Skeletal muscle satellite cell (primary cell): ENCODE measurements at regions not wholly inside any gene's neighbourhood (a gene's known extent, or its start where the extent isn't known, plus 50 kb on each side); places are given as distances from the start of the nearest gene placed in this dataset.

Source experiments
- H3K27me3 ChIP-seq: 2 replicates; pipeline ENCODE4 v1.7.0; 2013; ENCODE audit warnings: low read length; ENCODE audit not compliant: control insufficient read depth, insufficient read depth
- H3K36me3 ChIP-seq: 2 replicates; pipeline ENCODE4 v1.7.0; 2013; ENCODE audit warnings: mild to moderate bottlenecking, control low read depth, low read length; ENCODE audit not compliant: insufficient read depth
- H3K4me1 ChIP-seq: 2 replicates; pipeline ENCODE4 v1.7.0; 2013; ENCODE audit warnings: low read length; ENCODE audit not compliant: control insufficient read depth, insufficient read depth
- H3K4me2 ChIP-seq: 2 replicates; pipeline ENCODE4 v1.7.0; 2013; ENCODE audit warnings: mild to moderate bottlenecking, low read length
- H3K4me3 ChIP-seq: 2 replicates; pipeline ENCODE4 v1.7.0; 2013; ENCODE audit warnings: low read length
- H3K9ac ChIP-seq: 2 replicates; pipeline ENCODE4 v1.7.0; 2013; ENCODE audit warnings: mild to moderate bottlenecking, low read depth, low read length, moderate library complexity
- H3K9me3 ChIP-seq: replicated peaks from 2 replicates; pipeline ENCODE4 v1.7.0; 2013; ENCODE audit warnings: mild to moderate bottlenecking, control low read depth, low read length

- no peak overlapping the region for H3K4me2 ChIP-seq
- H3K27me3 ChIP-seq: no peaks in the 10 kb centered on the region
- H3K4me3 ChIP-seq: no peak overlapping the region
- H3K4me1 ChIP-seq: no peaks in the 10 kb centered on the region
- no peaks in the 10 kb centered on the region for H3K9me3 ChIP-seq
- no peaks in the 10 kb centered on the region for H3K36me3 ChIP-seq
- no peak overlapping the region for H3K9ac ChIP-seq
These were observed 296.9 kb upstream of the RND3 start for GRCh38 chr2:150784389-150784788.

- no peaks in the 10 kb centered on the region for H3K9me3 ChIP-seq
- H3K4me1 ChIP-seq: no peaks in the 10 kb centered on the region
- no peaks in the 10 kb centered on the region for H3K36me3 ChIP-seq
- H3K27me3 ChIP-seq: no peaks in the 10 kb centered on the region
- H3K4me2 ChIP-seq: no peak overlapping the region
- no peak overlapping the region for H3K4me3 ChIP-seq
- no peak overlapping the region for H3K9ac ChIP-seq
These were observed 296.4 kb upstream of the RND3 start for GRCh38 chr2:150783896-150784295.

GRCh38 chr2:150783015-150783414 lies 295.5 kb upstream of the RND3 start:
- Histone ChIP-seq H3K4me2 (no peak overlapping the region), H3K27me3 (no peaks in the 10 kb centered on the region), H3K4me3 (no peak overlapping the region), H3K36me3 (no peaks in the 10 kb centered on the region), H3K9ac (no peak overlapping the region), H3K9me3 (no peaks in the 10 kb centered on the region), H3K4me1 (no peaks in the 10 kb centered on the region)

- Histone ChIP-seq H3K36me3 (no peaks in the 10 kb centered on the region), H3K9ac (no peak overlapping the region), H3K4me2 (no peak overlapping the region), H3K27me3 (no peaks in the 10 kb centered on the region), H3K4me1 (no peaks in the 10 kb centered on the region), H3K9me3 (no peaks in the 10 kb centered on the region), H3K4me3 (no peak overlapping the region)
These were observed 295.1 kb upstream of the RND3 start for GRCh38 chr2:150782613-150783012.

- H3K9ac ChIP-seq: no peak overlapping the region
- H3K4me1 ChIP-seq: no peaks in the 10 kb centered on the region
- no peaks in the 10 kb centered on the region for H3K36me3 ChIP-seq
- no peak overlapping the region for H3K4me2 ChIP-seq
- no peaks in the 10 kb centered on the region for H3K9me3 ChIP-seq
- H3K4me3 ChIP-seq: no peak overlapping the region
- H3K27me3 ChIP-seq: no peaks in the 10 kb centered on the region
These were observed 293.7 kb upstream of the RND3 start for GRCh38 chr2:150781142-150781541.

- no peaks in the 10 kb centered on the region for H3K4me1 ChIP-seq
- H3K27me3 ChIP-seq: no peaks in the 10 kb centered on the region
- H3K4me3 ChIP-seq: no peak overlapping the region
- H3K9ac ChIP-seq: no peak overlapping the region
- H3K9me3 ChIP-seq: no peaks in the 10 kb centered on the region
- no peak overlapping the region for H3K4me2 ChIP-seq
- no peaks in the 10 kb centered on the region for H3K36me3 ChIP-seq
These were observed 291.4 kb upstream of the RND3 start for GRCh38 chr2:150778828-150779227.

GRCh38 chr2:150769421-150769820 lies 282.0 kb upstream of the RND3 start:
- Histone ChIP-seq H3K9me3 (no peaks in the 10 kb centered on the region), H3K27me3 (no peaks in the 10 kb centered on the region), H3K4me2 (no peak overlapping the region), H3K9ac (no peak overlapping the region), H3K36me3 (no peaks in the 10 kb centered on the region), H3K4me1 (no peaks in the 10 kb centered on the region), H3K4me3 (no peak overlapping the region)

GRCh38 chr2:150767991-150768746 lies 280.7 kb upstream of the RND3 start:
- no peak overlapping the region for H3K9ac ChIP-seq
- no peaks in the 10 kb centered on the region for H3K9me3 ChIP-seq
- H3K27me3 ChIP-seq: no peaks in the 10 kb centered on the region
- no peaks in the 10 kb centered on the region for H3K36me3 ChIP-seq
- H3K4me1 ChIP-seq: no peaks in the 10 kb centered on the region
- no peak overlapping the region for H3K4me3 ChIP-seq
- no peak overlapping the region for H3K4me2 ChIP-seq

GRCh38 chr2:150762571-150762970 lies 275.1 kb upstream of the RND3 start:
- no peak overlapping the region for H3K4me3 ChIP-seq
- no peaks in the 10 kb centered on the region for H3K9me3 ChIP-seq
- H3K27me3 ChIP-seq: no peaks in the 10 kb centered on the region
- H3K4me2 ChIP-seq: no peak overlapping the region
- H3K4me1 ChIP-seq: no peaks in the 10 kb centered on the region
- no peak overlapping the region for H3K9ac ChIP-seq
- no peaks in the 10 kb centered on the region for H3K36me3 ChIP-seq

- H3K9ac ChIP-seq: no peak overlapping the region
- no peaks in the 10 kb centered on the region for H3K36me3 ChIP-seq
- no peaks in the 10 kb centered on the region for H3K27me3 ChIP-seq
- H3K9me3 ChIP-seq: no peaks in the 10 kb centered on the region
- no peaks in the 10 kb centered on the region for H3K4me1 ChIP-seq
- H3K4me3 ChIP-seq: no peak overlapping the region
- H3K4me2 ChIP-seq: no peak overlapping the region
These were observed 272.1 kb upstream of the RND3 start for GRCh38 chr2:150759531-150759930.

- Histone ChIP-seq H3K36me3 (no peaks in the 10 kb centered on the region), H3K9me3 (no peaks in the 10 kb centered on the region), H3K4me3 (no peak overlapping the region), H3K9ac (no peak overlapping the region), H3K4me1 (no peaks in the 10 kb centered on the region), H3K4me2 (no peak overlapping the region), H3K27me3 (no peaks in the 10 kb centered on the region)
These were observed 271.6 kb upstream of the RND3 start for GRCh38 chr2:150759106-150759505.

GRCh38 chr2:150752229-150752628 lies 264.8 kb upstream of the RND3 start:
- Histone ChIP-seq H3K9ac (no peak overlapping the region), H3K4me2 (no peak overlapping the region), H3K36me3 (no peaks in the 10 kb centered on the region)

More at GRCh38 chr2:150752229-150752628, 264.8 kb upstream of the RND3 start:
- Histone ChIP-seq H3K4me3 (no peak overlapping the region), H3K9me3 (no peaks in the 10 kb centered on the region), H3K27me3 (no peaks in the 10 kb centered on the region), H3K4me1 (no peaks in the 10 kb centered on the region)
